WTC11 (cell line): ENCODE measurements at regions not wholly inside any gene's neighbourhood (a gene's known extent, or its start where the extent isn't known, plus 50 kb on each side); places are given as distances from the start of the nearest gene placed in this dataset.

ENCODE experiments used
- CTCF ChIP-seq: fragments of 200-600 bp; IDR thresholded peaks from 2 replicates; pipeline ENCODE4 v1.8.0; 2022; ENCODE audit warnings: antibody characterized with exemption
- JUN ChIP-seq: sonication (generic); formaldehyde crosslinking; IDR thresholded peaks from 2 replicates; pipeline ENCODE4 v1.8.0; 2023; ENCODE audit warnings: mild to moderate bottlenecking, missing genetic modification reagents

- no peak for TF ChIP-seq JUN (CRISPR knock-in tag)
- TF ChIP-seq CTCF: no peak
These were observed 394.7 kb upstream of the CBLB start for GRCh38 chr3:106263546-106263945.
